OCI-M2 (cell line): ENCODE measurements at regions not wholly inside any gene's neighbourhood (a gene's known extent, or its start where the extent isn't known, plus 50 kb on each side); places are given as distances from the start of the nearest gene placed in this dataset.

Experiments
- DNase-seq: peaks from one replicate; lab custom pipeline; 2025; ENCODE audit not compliant: unreplicated experiment; lab: John Stamatoyannopoulos, UW

GRCh38 chr6:98583506-98583905 is 250.9 kb upstream of the POU3F2 start:
- DNase-seq = no peak

- no peak for DNase-seq
Observed at GRCh38 chr6:98586163-98586562, 248.2 kb upstream of the POU3F2 start.

GRCh38 chr6:98587555-98587954 is 246.8 kb upstream of the POU3F2 start:
- no peak for DNase-seq

GRCh38 chr6:98589536-98589935 is 244.8 kb upstream of the POU3F2 start:
- DNase-seq = no peak

GRCh38 chr6:98590136-98590681 is 244.2 kb upstream of the POU3F2 start:
- DNase-seq = no peak

- no peak for DNase-seq
Observed at GRCh38 chr6:98590997-98591396, 243.4 kb upstream of the POU3F2 start.

- DNase-seq = no peak
Observed at GRCh38 chr6:98593676-98594075, 240.7 kb upstream of the POU3F2 start.

- no peak for DNase-seq
Observed at GRCh38 chr6:98601716-98602115, 232.7 kb upstream of the POU3F2 start.

GRCh38 chr6:98605705-98606104 is 228.7 kb upstream of the POU3F2 start:
- no peak for DNase-seq

- DNase-seq = no peak
Observed at GRCh38 chr6:98627129-98627775, 207.1 kb upstream of the POU3F2 start.

GRCh38 chr6:98633886-98634285 is 200.5 kb upstream of the POU3F2 start:
- no peak for DNase-seq

GRCh38 chr6:98634569-98634968 is 199.8 kb upstream of the POU3F2 start:
- DNase-seq = no peak

GRCh38 chr6:98635191-98635590 is 199.2 kb upstream of the POU3F2 start:
- DNase-seq = no peak

GRCh38 chr6:98636941-98637340 is 197.4 kb upstream of the POU3F2 start:
- no peak for DNase-seq

GRCh38 chr6:98639089-98639635 is 195.2 kb upstream of the POU3F2 start:
- no peak for DNase-seq

- DNase-seq = no peak
Observed at GRCh38 chr6:98640366-98640765, 194.0 kb upstream of the POU3F2 start.

- DNase-seq = no peak
Observed at GRCh38 chr6:98641949-98642719, 192.2 kb upstream of the POU3F2 start.

GRCh38 chr6:98644063-98644462 is 190.3 kb upstream of the POU3F2 start:
- DNase-seq = no peak

GRCh38 chr6:98648211-98648914 is 186.0 kb upstream of the POU3F2 start:
- DNase-seq = no peak

GRCh38 chr6:98650941-98651340 is 183.4 kb upstream of the POU3F2 start:
- no peak for DNase-seq

GRCh38 chr6:98653179-98653578 is 181.2 kb upstream of the POU3F2 start:
- DNase-seq = no peak
